ENCODE measurements at regions not wholly inside any gene's neighbourhood (a gene's known extent, or its start where the extent isn't known, plus 50 kb on each side); places are given as distances from the start of the nearest gene placed in this dataset.

- Histone ChIP-seq H3K36me3 (no peaks in the 10 kb centered on the region), H3K9me3 (no peaks in the 10 kb centered on the region), H3K4me1 (no peaks in the 10 kb centered on the region), H3K27ac (no peak overlapping the region), H3K27me3 (ENCODE audit: low read depth) (no peaks in the 10 kb centered on the region), H3K4me3 (no peak overlapping the region)
- TF ChIP-seq CTCF (IDR thresholded peaks at IDR 0.05), result no peak
- no peak for DNase-seq
- intact Hi-C loops (cut with DNase I), result no loop called here
- no peak for ATAC-seq
Measured at GRCh38 chr5:52603778-52604554, 183.8 kb upstream of the ITGA1 start.

GRCh38 chr5:52605317-52606313 lies 182.1 kb upstream of the ITGA1 start:
- Histone ChIP-seq H3K27me3 (ENCODE audit: low read depth) (no peaks in the 10 kb centered on the region), H3K4me3 (no peak overlapping the region), H3K9me3 (no peaks in the 10 kb centered on the region), H3K36me3 (no peaks in the 10 kb centered on the region), H3K4me1 (no peaks in the 10 kb centered on the region), H3K27ac (no peak overlapping the region)
- DNase-seq (no peak), ATAC-seq (no peak)
- intact Hi-C loops (cut with DNase I), result no loop called here
- TF ChIP-seq CTCF (IDR thresholded peaks at IDR 0.05), result no peak

GRCh38 chr5:52607227-52607824 lies 180.4 kb upstream of the ITGA1 start:
- no peak for ATAC-seq
- Histone ChIP-seq H3K4me3 (no peak overlapping the region), H3K4me1 (no peaks in the 10 kb centered on the region), H3K27ac (no peak overlapping the region), H3K36me3 (no peaks in the 10 kb centered on the region), H3K9me3 (no peaks in the 10 kb centered on the region), H3K27me3 (ENCODE audit: low read depth) (no peaks in the 10 kb centered on the region)
- intact Hi-C loops (cut with DNase I), result no loop called here
- no peak for DNase-seq
- TF ChIP-seq CTCF (IDR thresholded peaks at IDR 0.05), result no peak

- Histone ChIP-seq H3K27ac (no peak overlapping the region), H3K27me3 (ENCODE audit: low read depth) (no peaks in the 10 kb centered on the region), H3K4me1 (no peaks in the 10 kb centered on the region), H3K9me3 (no peaks in the 10 kb centered on the region), H3K4me3 (no peak overlapping the region), H3K36me3 (no peaks in the 10 kb centered on the region)
- TF ChIP-seq CTCF (IDR thresholded peaks at IDR 0.05), result no peak
- ATAC-seq (no peak), DNase-seq (no peak)
- intact Hi-C loops (cut with DNase I), result no loop called here
Measured at GRCh38 chr5:52620315-52620714, 167.4 kb upstream of the ITGA1 start.

GRCh38 chr5:52623291-52623690 lies 164.4 kb upstream of the ITGA1 start:
- ATAC-seq (no peak), DNase-seq (no peak)
- no peaks in the 10 kb centered on the region for H3K9me3 ChIP-seq
- intact Hi-C loops (cut with DNase I), result no loop called here
- H3K4me3 ChIP-seq, result no peak overlapping the region
- H3K27me3 ChIP-seq (ENCODE audit: low read depth), result no peaks in the 10 kb centered on the region
- H3K27ac ChIP-seq, result no peak overlapping the region
- no peak for TF ChIP-seq CTCF (IDR thresholded peaks at IDR 0.05)
- no peaks in the 10 kb centered on the region for H3K4me1 ChIP-seq
- H3K36me3 ChIP-seq, result no peaks in the 10 kb centered on the region

Data from lower lobe of right lung (tissue), 2 donors.